ENCODE measurements at regions not wholly inside any gene's neighbourhood (a gene's known extent, or its start where the extent isn't known, plus 50 kb on each side); places are given as distances from the start of the nearest gene placed in this dataset.

GRCh38 chr13:76646946-76647345 is 239.3 kb downstream of the KCTD12 start:
- no peak for DNase-seq

DNA sequence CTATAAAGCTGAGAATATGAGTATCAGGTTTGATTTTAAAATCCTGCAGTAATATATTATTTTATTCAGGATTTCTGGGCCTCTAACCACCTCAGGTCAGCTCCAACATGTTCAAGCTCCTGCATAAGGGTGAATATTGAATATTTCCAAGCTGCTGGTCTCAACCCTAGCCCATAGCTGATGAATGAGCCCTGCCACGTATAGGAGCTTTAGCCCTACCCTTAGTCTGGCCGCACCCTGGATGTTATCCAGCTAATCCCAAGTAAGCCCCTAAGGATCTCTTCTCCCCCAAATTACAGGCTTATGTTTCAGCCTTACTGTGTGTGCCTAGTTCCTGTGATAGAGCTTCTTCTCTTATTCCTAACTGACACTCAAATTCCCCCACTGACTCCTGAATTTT is 240.6 kb downstream of the KCTD12 start:
- no peak for DNase-seq

- no peak for DNase-seq
Measured at GRCh38 chr13:76644906-76645305, 241.3 kb downstream of the KCTD12 start.

GRCh38 chr13:76643596-76643995 is 242.6 kb downstream of the KCTD12 start:
- DNase-seq = no peak

DNA sequence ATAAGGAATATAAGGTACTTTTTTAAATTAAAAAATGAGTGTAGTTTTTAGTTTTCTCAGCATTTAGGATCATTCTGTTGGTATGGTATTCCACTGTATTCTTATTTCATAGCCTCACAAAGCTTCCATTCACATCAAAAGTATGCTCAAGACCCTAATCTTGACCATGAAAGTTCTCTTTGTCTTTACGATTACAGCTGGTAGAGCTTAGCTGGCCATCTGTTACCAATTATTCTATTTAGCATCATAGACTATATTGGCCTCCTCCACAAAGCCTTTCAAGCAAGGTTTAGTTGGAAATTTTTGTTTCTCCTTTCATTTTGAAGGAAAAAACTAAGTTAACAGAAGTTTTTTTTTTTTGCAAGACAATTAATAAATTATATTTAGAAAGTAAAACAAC is 245.1 kb downstream of the KCTD12 start:
- DNase-seq = no peak

- DNase-seq = no peak
Measured at GRCh38 chr13:76638882-76639281, 247.3 kb downstream of the KCTD12 start.

DNA sequence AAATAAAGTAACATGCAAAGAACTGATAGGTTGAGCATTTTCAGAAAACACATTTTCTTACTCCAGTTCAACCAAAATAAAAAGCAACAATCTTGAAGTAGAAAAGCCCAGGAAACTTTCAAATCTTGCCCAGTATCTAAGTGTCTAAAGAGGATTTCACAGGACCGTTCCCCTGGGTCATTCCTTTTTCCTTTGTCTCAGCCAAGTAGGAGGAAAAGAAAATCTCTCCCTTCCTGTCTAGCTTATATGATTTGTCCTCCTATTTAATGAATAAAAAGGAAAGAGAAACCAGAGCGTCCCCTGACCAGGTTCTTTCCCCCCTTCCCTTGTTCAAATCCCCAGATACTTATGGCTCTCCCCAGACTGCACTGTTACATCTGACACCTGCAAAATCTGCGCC is 248.0 kb downstream of the KCTD12 start:
- no peak for DNase-seq

DNA sequence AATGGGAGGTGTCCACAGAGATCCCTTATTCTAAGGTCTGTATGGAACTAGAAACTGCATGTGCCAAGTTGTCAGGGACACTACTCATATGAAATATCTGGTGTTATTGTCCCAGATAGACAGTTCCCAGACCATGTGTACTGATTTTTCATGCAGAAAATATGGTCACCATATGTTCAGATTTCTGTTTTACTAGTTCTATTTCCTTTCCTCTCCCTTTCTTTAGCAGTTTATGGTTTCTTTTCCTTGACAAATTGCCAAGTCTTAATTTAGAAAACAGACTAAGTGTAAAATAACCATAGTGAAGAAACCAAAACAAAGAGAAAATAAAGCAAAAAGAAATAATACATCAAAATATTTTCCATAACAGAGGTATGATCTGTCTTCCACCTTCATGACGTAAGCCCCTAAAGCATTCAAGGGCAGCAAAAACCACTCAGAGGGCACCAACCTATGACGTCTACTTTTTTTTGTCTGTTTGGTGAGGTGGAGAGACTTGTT is 248.5 kb downstream of the KCTD12 start:
- DNase-seq = no peak

DNA sequence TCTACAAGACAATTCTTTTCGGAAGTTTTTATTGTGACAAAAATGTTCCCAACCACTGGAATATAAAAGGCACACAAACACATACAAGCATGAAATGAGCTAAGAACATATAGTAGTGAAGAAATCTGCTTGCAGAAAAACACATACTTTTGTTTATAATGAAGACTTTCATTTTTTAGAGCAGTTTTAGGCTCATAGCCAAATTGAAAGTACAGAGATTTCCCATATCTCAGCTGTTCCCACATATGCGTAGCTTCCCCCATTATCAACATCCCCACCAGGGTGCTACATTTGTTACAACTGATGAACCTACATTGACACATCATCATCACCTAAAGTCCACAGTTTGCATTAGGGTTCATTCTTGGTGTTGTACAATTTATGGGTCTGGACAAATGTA is 249.4 kb downstream of the KCTD12 start:
- DNase-seq = no peak

DNA sequence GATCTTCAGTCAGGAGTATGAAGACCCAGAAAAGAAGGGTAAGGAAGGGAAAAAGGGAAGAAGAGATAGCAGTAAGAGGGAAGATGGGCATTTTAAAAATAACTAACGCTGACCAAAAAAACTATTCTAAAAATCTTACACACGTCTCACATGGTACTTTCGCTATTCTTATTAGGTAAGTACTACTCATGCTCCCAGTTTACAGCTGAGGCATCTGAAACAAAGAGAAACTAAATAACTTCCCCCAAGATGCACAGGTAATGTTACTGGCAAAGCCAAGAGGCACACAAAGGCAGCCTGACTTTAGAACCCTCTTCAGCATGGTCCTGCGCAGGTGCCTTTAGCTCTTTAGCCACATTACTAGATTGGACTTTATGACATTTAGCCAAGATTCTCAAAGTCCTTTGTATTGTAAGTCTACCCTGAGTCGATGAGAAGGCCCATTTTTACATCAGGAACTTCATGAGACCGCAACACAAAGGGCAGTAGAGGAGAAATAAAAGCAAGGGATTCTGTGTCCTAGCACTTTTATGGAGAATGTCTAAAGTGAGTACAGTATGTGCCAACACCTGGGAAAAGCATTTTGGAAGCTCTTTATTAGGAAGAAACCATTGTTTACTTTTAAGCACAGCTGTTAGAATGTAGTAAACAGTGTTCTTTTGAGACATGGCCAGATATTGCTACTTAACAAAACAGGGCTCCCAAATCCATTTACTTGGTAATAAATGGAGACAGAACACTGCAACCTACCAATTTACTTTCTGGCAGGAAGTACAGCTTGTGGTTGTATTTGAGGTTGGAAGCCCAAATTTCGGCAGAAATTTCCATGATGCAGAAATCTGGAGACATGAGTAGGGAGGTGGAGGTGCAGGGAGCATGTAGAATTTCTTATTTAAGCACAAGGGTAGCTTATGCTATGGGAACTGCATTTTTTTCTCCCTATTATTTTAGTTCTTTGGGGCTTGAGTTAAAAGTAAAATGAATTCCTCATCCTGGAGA is 250.7 kb downstream of the KCTD12 start:
- peak in 1 of 2 experiments; percentile 21 for DNase-seq

DNA sequence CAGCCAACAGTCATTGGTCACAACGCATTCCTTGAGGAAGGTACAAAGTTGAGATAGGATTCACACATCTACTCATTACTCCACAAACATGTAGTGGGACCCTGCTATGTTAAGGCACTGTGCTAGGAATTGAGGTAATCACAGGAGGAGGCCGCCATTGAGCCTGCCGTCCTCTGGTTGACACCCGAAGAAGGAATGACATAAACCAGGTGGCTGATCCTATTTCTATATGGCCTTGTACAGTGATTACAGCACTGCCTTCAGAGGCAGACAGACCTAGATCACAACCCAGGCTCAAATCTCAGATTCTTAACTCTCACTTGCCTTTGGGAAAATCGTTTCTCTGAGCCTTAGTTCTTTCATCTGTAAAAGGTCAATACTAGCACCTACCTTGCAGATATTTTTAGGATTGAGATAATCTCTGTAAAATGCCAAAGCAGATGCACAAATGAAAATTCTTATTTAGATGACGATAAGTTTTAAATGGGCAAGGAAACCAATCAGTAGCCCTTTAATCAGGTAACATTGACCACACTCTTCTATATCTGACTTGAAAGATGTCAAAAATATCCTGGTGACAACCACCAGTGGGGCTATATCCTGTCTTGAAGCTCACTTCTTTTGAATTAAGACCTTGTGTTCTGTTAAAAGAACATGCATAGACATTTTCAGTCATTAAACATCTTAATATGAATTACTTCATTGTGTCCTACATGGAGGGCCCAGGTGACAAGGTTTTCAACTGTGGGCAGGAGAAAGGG is 251.6 kb downstream of the KCTD12 start:
- DNase-seq = no peak

DNA sequence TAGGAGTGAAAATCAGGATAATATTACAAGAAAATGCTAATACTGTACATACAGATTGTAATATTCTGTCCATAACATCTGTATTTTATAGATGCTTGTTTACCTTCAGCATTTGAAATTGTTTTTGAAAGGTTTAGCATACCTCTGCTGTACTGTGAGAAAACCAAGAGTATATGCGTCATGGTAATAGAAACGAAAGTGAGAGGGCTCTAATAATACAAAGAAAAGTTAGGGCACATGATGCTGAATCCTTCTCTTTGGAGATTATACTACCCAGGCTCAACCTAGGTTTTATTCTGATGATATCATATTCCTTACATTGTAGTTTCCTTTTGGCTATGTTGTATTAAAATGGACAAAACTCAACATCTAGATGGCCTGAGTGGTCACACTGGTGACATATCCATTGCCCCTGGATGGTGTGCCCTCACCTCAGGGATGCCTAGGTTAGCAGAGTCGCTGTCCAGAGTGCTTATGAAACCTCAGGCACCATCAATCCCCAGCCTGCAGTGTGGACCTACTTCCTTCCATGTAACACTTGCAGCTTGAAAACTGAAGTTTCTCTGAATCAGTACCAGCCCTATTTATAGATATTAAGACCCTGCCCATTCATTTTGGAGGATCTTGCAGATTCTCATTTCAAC is 253.7 kb downstream of the KCTD12 start:
- DNase-seq = no peak

GRCh38 chr13:76630629-76631230 is 255.5 kb downstream of the KCTD12 start:
- no peak for DNase-seq

DNA sequence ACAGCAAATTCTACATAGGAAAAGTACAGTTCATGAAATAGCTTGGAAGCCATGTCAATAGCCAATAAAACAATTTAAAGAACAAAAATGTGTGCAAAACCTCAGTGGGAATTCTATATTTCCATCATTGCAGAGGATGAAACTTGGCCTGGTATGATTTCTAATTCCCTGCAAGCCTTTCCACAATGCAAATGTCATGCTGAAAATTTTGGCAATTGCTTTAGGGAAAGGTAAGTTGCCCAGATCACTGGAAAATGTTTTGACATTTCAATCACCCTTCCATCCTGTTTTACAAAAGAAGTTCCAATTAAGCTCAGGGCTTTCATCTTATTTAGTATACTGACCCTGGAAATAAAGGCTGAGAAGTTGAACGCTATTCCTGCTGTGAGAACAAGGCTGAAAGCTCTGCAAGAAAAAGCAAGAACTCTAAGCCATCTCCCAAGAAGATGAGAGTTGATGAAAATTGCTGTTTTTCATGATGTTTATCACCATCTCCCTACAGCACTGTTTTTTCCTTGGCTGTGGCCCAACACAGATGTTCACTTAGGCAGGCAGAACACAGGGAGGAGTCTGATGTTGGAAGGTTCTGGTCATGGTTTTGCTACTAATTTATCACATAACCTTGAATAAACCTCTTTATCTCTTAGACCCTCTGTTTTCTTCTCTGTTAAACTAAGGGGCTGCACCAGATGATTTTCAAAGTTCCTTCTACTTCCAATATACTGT is 263.7 kb downstream of the KCTD12 start:
- DNase-seq = no peak

- no peak for DNase-seq
Measured at GRCh38 chr13:76621705-76622104, 264.5 kb downstream of the KCTD12 start.

GRCh38 chr13:76620036-76620435 is 266.2 kb downstream of the KCTD12 start:
- DNase-seq = no peak

GRCh38 chr13:76619631-76620030 is 266.6 kb downstream of the KCTD12 start:
- no peak for DNase-seq

GRCh38 chr13:76610819-76611415 is 275.3 kb downstream of the KCTD12 start:
- no peak for DNase-seq

GRCh38 chr13:76609643-76610042 is 276.6 kb downstream of the KCTD12 start:
- no peak for DNase-seq

DNA sequence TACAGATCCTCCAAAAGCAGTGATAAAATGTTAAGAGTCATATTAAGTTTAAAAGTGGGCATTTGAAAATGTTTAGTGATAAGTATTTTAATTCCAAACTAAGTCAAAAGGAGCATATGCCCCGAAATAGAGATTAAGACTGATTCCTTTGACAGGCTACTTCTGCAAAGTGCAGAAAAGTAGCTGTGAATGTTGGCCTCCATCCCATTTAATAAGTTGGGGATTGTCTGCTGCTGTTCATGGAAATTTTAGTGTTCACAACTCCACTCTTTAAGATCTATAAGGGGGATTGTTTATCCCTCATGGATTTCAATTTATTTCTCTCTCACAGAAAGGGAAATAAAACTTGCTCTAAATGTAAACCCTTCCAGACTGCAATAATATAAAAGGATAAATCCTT is 278.3 kb downstream of the KCTD12 start:
- no peak for DNase-seq

DNA sequence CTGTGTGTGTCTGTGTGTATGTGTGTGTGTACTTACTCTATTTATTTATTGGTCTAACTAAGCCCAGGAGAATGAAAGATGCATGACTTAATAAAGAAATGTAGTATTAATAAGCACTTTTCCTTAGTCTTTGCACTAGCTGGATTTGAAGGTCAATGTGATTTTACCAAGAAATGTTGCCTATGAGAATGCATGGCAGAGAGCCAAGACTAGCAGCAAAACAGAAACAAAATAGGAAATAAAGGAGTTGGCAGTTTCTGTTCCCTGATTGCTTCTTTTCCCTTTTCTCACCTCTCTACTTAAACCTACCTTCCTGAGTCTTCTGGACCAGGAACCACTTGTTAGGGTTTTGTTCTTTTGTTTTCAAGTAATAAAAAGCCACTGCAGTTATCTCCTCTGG is 286.1 kb downstream of the KCTD12 start:
- no peak for DNase-seq

- DNase-seq = peak in 1 of 2 experiments; percentile 11
Measured at GRCh38 chr13:76597868-76598267, 288.3 kb downstream of the KCTD12 start.
